OCI-LY1 (cell line): ENCODE measurements at regions not wholly inside any gene's neighbourhood (a gene's known extent, or its start where the extent isn't known, plus 50 kb on each side); places are given as distances from the start of the nearest gene placed in this dataset.

Source experiments
- EZH2 ChIP-seq: fragments of 200-600 bp; sonication (generic), shearing (Covaris generic); IDR thresholded peaks from 2 replicates; pipeline ENCODE4 v1.8.0; 2017; ENCODE audit warnings: borderline replicate concordance, mixed run types, mild to moderate bottlenecking, antibody characterized with exemption, low read length, moderate library complexity, mixed read lengths
- TF ChIP-seq, protein P1 (sequence below): fragments of 200-600 bp; sonication (generic), shearing (Covaris generic); IDR thresholded peaks from 2 replicates; pipeline ENCODE4 v1.5.1; 2017; ENCODE audit warnings: mild to moderate bottlenecking, antibody characterized with exemption, low read length, moderate library complexity, mixed read lengths

DNA sequence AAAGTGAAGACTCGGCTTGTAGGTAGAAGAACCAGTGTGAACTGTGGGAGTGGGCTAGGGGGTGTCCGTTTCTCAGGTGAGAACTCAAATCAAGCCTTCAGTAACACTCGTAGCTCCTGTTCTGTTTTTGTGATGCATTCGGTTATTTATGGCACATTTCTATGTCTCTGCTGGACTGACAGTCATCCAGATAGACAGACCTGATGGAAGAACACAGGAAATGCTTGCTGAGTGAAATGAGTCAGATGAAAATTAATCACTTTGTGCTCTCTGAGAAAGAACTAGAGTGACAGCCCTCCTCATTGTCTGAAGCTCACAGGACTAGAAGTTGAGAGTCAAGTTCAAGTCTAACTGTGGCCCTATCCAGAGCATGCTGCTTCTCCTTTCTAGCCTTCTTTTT lies 360.1 kb upstream of the PLXNA2 start:
- no peak for TF ChIP-seq EZH2
- TF ChIP-seq, protein P1, sequence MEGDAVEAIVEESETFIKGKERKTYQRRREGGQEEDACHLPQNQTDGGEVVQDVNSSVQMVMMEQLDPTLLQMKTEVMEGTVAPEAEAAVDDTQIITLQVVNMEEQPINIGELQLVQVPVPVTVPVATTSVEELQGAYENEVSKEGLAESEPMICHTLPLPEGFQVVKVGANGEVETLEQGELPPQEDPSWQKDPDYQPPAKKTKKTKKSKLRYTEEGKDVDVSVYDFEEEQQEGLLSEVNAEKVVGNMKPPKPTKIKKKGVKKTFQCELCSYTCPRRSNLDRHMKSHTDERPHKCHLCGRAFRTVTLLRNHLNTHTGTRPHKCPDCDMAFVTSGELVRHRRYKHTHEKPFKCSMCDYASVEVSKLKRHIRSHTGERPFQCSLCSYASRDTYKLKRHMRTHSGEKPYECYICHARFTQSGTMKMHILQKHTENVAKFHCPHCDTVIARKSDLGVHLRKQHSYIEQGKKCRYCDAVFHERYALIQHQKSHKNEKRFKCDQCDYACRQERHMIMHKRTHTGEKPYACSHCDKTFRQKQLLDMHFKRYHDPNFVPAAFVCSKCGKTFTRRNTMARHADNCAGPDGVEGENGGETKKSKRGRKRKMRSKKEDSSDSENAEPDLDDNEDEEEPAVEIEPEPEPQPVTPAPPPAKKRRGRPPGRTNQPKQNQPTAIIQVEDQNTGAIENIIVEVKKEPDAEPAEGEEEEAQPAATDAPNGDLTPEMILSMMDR, result no peak
